ENCODE measurements at regions not wholly inside any gene's neighbourhood (a gene's known extent, or its start where the extent isn't known, plus 50 kb on each side); places are given as distances from the start of the nearest gene placed in this dataset.

DNA sequence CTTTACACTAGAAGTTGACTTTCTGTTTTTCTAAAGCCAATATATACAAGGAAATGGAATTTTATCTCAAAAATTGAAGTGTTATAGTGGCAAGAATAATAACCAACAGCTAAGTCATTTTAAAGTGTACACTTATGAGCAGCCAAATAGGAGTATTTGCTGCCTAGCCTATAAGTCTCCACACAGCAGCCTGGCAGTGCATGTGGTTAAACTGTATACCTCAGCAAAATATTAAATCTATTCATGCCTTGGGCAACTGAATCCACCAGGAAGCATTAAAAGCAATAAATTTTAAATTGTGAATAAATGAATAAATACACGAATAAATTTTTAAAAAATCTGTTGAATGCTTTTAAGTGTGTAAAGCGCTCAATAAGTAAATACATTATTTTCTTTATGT lies 432.4 kb upstream of the RORB start:
- TF ChIP-seq CTCF (IDR thresholded peaks at IDR 0.05; ENCODE audit: low read depth, low read length, poor library complexity, severe bottlenecking) (no peak), EZH2phosphoT487 (IDR thresholded peaks at IDR 0.05; ENCODE audit: borderline replicate concordance, low read length) (no peak)

Measured in DOHH2 (cell line).